Osteocyte (in vitro differentiated cells): ENCODE measurements at regions not wholly inside any gene's neighbourhood (a gene's known extent, or its start where the extent isn't known, plus 50 kb on each side); places are given as distances from the start of the nearest gene placed in this dataset.
"Not testable (repeated sequence)": the region's sequence is repeated elsewhere in the genome, so short reads cannot be mapped to it uniquely, and the experiment has no call there.

Experiments
- DNase-seq: peaks from one replicate; pipeline ENCODE4 v3.0.0; 2021; ENCODE audit warnings: mixed read lengths; ENCODE audit not compliant: unreplicated experiment; ENCODE audit errors: extremely low spot score
- H3K27ac Mint-ChIP-seq: one replicate; pipeline ENCODE4 v1.8.0; 2021; ENCODE audit warnings: mild to moderate bottlenecking, mixed read lengths; ENCODE audit not compliant: unreplicated experiment
- H3K27me3 Mint-ChIP-seq: one replicate; pipeline ENCODE4 v1.8.0; 2021; ENCODE audit warnings: mixed read lengths; ENCODE audit not compliant: unreplicated experiment
- H3K36me3 Mint-ChIP-seq: one replicate; pipeline ENCODE4 v1.8.0; 2021; ENCODE audit warnings: mixed read lengths; ENCODE audit not compliant: unreplicated experiment
- H3K4me1 Mint-ChIP-seq: one replicate; pipeline ENCODE4 v1.8.0; 2021; ENCODE audit warnings: mixed read lengths; ENCODE audit not compliant: unreplicated experiment
- H3K4me3 Mint-ChIP-seq: one replicate; pipeline ENCODE4 v1.8.0; 2021; ENCODE audit warnings: mild to moderate bottlenecking, moderate library complexity, mixed read lengths; ENCODE audit not compliant: unreplicated experiment
- H3K9me3 Mint-ChIP-seq: one replicate; pipeline ENCODE4 v1.8.0; 2021; ENCODE audit warnings: mixed read lengths; ENCODE audit not compliant: unreplicated experiment
- CTCF ChIP-seq: fragments of 200-600 bp; sonication (generic); IDR thresholded peaks from 2 replicates; pipeline ENCODE4 v1.5.0; 2021; ENCODE audit warnings: antibody characterized with exemption, mild to moderate bottlenecking, moderate library complexity

DNA sequence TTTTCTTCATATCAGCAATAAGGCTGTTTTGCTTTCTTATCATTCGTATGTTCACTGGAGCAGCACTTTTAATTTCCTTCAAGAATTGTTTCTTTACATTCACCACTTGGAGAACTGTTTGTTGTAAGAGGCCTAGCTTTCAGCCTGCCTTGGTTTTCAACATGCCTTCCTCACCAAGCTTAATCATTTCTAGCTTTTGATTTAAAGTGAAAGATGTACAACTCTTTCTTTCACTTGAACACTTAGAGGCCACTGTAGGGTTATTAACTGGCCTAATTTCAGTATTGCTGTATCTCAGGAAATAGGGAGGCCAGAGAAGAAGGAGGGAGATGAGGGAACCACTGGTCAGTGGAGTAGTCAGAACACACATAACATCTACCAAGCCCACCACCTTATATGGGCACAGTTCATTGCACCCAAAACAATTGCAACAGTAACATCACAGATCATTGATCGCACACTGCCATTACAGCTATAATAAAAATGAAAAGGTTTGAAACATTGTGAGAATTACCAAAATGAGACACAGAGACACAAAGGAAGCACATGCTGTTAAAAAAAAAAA, 181.4 kb upstream of the TUBA3C start:
- Mint-ChIP-seq H3K4me3 (no peak overlapping the region), H3K9me3 (peaks cover 41% of the 10 kb centered on the region), H3K4me1 (no peaks in the 10 kb centered on the region), H3K36me3 (no peaks in the 10 kb centered on the region), H3K27ac (no peak overlapping the region), H3K27me3 (no peaks in the 10 kb centered on the region)
- DNase-seq, result no peak
- TF ChIP-seq CTCF, result no peak

DNA sequence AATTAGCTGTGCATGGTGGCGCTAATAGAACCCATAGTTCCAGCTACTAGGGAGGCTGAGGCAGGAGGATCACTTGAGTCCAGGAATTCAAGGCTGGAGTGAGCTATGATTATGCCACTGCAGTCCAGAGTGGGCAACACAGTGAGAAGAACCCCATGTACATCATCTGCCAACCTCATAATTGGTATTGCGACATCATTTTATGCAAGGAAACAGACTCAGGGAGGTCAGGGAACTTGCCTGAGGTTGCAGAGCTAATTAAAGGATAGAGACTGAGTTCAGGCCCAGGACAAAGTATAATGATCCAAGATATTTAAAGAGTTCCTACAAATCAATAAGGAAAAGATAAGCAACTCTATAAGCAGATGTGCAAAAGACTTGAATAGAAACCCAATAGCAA, 178.1 kb upstream of the TUBA3C start:
- H3K27ac Mint-ChIP-seq, H3K4me3 Mint-ChIP-seq, H3K4me1 Mint-ChIP-seq, DNase-seq, H3K36me3 Mint-ChIP-seq, H3K27me3 Mint-ChIP-seq: not testable (repeated sequence)
- peaks cover 42% of the 10 kb centered on the region for H3K9me3 Mint-ChIP-seq

GRCh38 chr13:19345916-19346422, 164.3 kb upstream of the TUBA3C start:
- peaks cover 39% of the 10 kb centered on the region for H3K9me3 Mint-ChIP-seq
- H3K27ac Mint-ChIP-seq, result no peak overlapping the region
- DNase-seq, result no peak
- TF ChIP-seq CTCF, result no peak
- no peak overlapping the region for H3K4me3 Mint-ChIP-seq
- H3K27me3 Mint-ChIP-seq, result no peaks in the 10 kb centered on the region
- no peaks in the 10 kb centered on the region for H3K4me1 Mint-ChIP-seq
- H3K36me3 Mint-ChIP-seq, result no peaks in the 10 kb centered on the region

DNA sequence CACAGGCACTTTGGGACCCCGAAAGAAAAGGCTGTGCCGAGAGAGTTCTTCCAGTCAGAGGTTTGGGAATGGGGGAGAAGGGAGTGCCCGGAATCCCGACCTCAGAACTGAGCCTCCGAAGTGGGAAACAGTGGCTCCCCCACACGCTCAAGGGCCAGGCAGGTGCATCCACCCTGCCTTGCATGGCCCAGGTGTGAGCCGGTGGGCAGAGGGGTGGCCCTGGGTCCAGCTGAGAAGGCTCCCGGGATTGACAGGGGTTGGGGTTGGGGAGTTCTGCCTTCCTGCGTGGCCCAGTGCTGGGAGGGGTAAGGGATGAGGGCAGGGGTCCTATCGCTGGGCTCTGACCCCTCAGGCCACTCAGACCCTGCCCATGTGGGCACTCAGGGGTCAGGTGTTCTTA, 163.5 kb upstream of the TUBA3C start:
- H3K4me1 Mint-ChIP-seq, result no peaks in the 10 kb centered on the region
- no peak overlapping the region for H3K27ac Mint-ChIP-seq
- H3K9me3 Mint-ChIP-seq, result peaks cover 46% of the 10 kb centered on the region
- TF ChIP-seq CTCF, result no peak
- no peaks in the 10 kb centered on the region for H3K36me3 Mint-ChIP-seq
- no peak overlapping the region for H3K4me3 Mint-ChIP-seq
- H3K27me3 Mint-ChIP-seq, result no peaks in the 10 kb centered on the region
- DNase-seq, result no peak

GRCh38 chr13:19344585-19345120, 163.0 kb upstream of the TUBA3C start:
- not testable (repeated sequence) for H3K4me3 Mint-ChIP-seq, H3K4me1 Mint-ChIP-seq, H3K36me3 Mint-ChIP-seq, H3K27ac Mint-ChIP-seq, H3K27me3 Mint-ChIP-seq, DNase-seq
- H3K9me3 Mint-ChIP-seq, result peaks cover 46% of the 10 kb centered on the region

GRCh38 chr13:19332378-19332777, 150.8 kb upstream of the TUBA3C start:
- no peaks in the 10 kb centered on the region for H3K27me3 Mint-ChIP-seq
- DNase-seq, result no peak
- H3K4me1 Mint-ChIP-seq, result no peaks in the 10 kb centered on the region
- H3K4me3 Mint-ChIP-seq, result no peak overlapping the region
- H3K27ac Mint-ChIP-seq, result no peak overlapping the region
- no peaks in the 10 kb centered on the region for H3K36me3 Mint-ChIP-seq
- peaks cover 71% of the 10 kb centered on the region for H3K9me3 Mint-ChIP-seq
- TF ChIP-seq CTCF, result no peak
